Activated CD4-positive, alpha-beta T cell treated with anti-CD3 and anti-CD28 coated beads for 48 hours (primary cell): ENCODE measurements at regions not wholly inside any gene's neighbourhood (a gene's known extent, or its start where the extent isn't known, plus 50 kb on each side); places are given as distances from the start of the nearest gene placed in this dataset.
"Not testable (repeated sequence)": the region's sequence is repeated elsewhere in the genome, so short reads cannot be mapped to it uniquely, and the experiment has no call there.

ENCODE experiments used
- DNase-seq: peaks from one replicate; pipeline ENCODE4 v3.0.0-alpha.2; 2020

DNA sequence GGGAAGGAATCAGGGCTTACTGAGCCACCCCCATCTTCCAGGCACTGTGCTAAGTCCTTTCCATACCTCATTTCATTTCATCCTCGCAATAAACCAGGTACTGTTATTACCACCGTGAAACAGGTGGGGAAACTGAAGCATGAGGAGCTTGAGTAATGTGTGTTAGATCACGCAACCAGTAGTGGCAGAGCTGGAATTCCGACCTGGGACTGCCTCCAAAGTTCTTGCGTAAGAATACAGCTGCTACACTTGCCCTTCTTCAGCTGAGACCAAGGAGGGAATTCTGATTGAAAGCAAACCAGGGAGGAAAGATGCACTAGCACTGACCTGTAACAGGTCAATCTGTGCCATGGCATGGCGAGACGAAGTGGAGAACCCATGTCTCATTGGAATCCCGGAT lies 113.4 kb upstream of the MSX2 start:
- no peak for DNase-seq

DNA sequence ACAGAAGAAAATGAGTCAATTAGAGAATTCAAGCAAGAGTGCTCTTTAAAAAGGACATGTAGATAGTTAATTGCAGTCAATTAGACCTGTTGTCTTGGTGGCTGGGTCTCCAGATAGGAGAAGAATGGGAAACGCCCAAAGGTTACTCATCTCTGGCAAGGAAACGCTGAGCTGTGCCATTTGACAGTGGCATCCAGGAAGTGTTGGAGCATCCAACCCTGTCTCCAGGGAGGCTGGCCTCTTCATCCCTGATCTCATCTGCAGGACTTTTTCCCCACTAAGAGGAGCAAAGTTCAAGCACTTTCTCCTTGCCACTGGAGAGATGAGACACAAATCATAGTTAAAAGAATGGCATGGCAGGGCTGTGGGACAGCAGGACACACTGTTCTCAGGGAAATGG lies 111.7 kb upstream of the MSX2 start:
- no peak for DNase-seq

DNA sequence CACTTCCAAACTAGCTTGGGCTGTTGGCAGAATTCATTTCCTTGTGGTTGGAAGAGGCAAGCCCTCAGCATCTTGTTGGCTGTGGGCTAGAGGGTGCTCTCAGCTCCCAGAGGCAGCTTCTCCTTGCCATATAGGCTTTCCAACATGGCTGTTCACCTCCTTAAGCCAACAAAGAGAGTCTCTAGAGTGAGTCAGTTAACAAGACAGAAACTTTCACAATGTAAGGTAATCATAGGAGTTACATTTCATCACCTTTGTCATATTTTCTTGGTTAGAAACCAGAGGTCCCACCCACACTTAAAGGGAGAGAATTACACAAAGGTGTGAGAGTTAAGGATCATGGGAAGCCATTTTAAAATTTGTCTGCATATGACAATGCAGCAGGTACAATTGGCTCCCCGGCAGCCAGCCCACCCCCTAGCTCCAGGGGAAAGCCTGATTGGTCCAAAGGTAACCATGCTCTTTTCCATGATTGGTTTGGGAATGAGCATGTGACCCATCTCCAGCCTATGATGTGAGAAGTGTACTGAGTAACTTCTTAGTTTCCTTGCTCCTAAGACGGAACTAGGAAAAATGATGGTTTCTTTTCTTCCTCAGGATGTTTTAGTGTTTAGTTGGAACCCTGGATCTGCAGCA lies 109.8 kb upstream of the MSX2 start:
- no peak for DNase-seq

GRCh38 chr5:174616036-174616435 lies 108.3 kb upstream of the MSX2 start:
- DNase-seq: no peak

- DNase-seq: no peak
Observed at GRCh38 chr5:174617285-174617684, 107.1 kb upstream of the MSX2 start.

DNA sequence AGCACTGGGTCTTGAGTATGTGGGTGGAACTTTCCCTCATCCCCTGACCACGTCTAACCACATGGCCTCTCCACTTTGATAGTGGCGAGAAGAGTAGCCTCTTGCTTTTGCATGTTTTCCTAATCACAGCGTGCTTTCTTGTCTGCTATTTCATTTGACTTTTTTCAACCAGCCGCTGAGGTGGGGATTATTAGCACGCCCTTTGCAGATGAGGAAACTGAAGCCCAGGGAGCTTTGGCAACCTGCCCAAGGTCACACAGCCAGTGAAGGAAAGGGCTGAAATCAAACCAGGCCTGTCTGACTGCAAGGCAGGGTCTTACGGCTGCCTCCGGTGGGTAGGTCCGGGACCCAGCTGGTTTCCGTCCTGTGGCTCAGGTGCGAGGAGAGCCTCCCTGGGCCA lies 106.5 kb upstream of the MSX2 start:
- no peak for DNase-seq

GRCh38 chr5:174618589-174618988 lies 105.8 kb upstream of the MSX2 start:
- no peak for DNase-seq

GRCh38 chr5:174622067-174622466 lies 102.3 kb upstream of the MSX2 start:
- no peak for DNase-seq

DNA sequence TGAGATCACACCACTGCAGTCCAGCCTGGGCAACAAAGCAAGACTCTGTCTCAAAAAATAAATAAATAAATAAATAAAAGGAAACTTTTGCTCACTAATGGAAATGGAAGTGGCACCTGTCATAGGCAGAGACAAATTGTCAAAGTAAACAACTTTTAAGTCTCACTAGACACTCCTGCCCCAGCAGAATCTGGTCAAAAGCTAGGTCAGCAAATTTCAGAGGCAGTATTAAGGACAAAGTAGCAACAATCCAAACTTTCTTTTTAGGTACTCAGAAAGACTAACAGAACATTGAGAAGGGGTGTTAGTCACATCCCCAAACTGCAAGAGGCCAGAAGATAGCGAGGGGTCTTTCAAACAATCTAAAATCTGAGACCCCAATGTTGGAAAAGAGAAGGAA lies 101.4 kb upstream of the MSX2 start:
- no peak for DNase-seq

DNA sequence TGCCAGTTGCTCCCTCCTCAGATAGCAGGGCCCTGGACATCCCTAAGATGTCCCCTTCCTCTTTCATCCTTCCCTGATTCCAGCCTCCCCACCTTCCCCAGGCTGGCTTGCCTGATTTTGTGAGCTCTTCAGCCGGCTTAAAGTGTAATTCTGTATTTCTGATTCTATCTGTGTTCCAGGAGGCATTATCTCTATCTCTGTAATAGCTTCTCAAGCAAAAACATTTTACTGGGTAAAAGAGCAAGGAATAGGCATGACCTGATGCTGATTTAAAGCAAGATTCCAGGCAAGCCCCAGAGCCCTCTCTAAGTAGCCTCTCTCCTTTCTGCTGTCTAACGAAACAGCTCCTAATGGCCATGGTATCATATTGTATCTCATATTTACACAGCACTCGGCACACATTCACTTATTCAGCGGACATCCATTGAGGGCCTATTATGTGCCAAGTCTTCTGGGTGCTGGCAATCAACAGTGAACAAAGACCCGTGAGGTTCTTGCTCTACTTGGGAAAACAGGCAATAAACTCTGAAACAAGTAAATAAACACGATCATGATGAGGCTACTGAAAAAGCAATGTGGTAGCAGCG lies 100.9 kb upstream of the MSX2 start:
- DNase-seq: no peak

- no peak for DNase-seq
Observed at GRCh38 chr5:174624733-174625522, 99.5 kb upstream of the MSX2 start.

GRCh38 chr5:174625591-174626350 lies 98.6 kb upstream of the MSX2 start:
- no peak for DNase-seq

GRCh38 chr5:174626369-174626920 lies 97.9 kb upstream of the MSX2 start:
- DNase-seq: no peak

DNA sequence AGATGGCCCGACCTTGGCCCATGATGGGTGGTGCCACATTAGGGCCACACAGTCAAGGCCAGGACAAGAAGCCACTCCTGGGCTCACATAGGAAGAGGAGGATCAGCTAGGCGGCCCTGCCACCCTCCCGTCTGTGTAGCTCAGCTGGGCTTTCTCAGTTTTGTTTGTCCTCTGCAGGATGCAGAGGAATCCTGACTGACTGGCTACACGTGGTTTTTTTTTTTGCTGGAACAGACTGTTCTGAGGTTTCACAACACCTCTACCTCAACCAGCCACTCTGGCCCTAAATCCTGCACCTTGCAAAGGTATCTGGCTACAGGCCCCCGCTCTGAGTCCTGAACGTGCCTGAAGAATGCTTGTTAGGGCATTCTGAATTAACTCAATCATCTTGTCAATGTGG lies 88.3 kb upstream of the MSX2 start:
- no peak for DNase-seq

DNA sequence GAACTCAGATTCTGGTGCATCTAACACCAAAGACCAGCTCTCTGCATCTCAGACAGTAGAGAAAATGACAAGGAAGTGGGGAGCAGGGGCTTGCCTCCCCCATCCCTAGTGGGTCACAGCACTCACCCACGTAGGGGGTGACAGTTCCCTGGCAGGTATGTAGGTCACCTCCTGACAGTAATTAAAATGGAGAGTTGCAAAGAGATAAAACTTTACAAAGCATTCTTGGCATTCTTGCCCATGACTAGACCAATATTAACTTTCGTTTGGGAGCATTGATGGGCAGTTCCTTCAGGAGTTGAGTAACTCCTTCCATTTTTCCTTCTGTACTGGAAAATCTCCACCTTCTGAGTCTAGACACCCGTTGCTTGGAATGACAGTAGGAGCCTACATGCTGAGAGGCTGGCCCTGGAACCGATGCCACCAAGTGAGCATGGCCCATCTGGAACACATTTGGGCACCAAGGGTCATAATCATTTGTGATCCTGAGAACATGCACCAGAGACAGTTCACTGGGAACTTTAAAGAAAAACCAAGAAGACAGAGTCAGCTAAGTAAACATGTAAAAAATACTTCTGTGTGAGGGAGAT lies 81.5 kb upstream of the MSX2 start:
- DNase-seq: no peak

DNA sequence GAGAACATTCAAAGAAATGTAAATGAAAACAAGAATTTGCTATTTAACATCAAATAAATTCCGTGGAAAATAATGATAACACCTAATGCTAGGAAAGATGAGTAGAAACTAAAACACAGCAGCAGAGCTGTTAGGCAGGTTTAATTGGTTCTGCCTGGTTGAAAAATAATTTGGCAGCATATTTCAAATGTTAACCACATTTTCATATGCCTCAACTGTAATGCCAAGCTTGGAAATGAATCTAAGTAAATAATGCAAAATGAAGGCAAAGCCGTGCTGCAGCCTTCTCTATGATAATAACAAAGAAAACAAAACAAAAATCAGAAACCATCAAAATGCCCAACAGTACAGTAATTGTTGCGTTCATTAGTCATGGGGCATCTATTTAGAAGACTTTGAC lies 79.9 kb upstream of the MSX2 start:
- no peak for DNase-seq

GRCh38 chr5:174644923-174645322 lies 79.5 kb upstream of the MSX2 start:
- DNase-seq: no peak

- no peak for DNase-seq
Observed at GRCh38 chr5:174645677-174646076, 78.7 kb upstream of the MSX2 start.

- not testable (repeated sequence) for DNase-seq
Observed at GRCh38 chr5:174648618-174649017, 75.8 kb upstream of the MSX2 start.

- DNase-seq: no peak
Observed at GRCh38 chr5:174649391-174649790, 75.0 kb upstream of the MSX2 start.

GRCh38 chr5:174654442-174654841 lies 69.9 kb upstream of the MSX2 start:
- no peak for DNase-seq

DNA sequence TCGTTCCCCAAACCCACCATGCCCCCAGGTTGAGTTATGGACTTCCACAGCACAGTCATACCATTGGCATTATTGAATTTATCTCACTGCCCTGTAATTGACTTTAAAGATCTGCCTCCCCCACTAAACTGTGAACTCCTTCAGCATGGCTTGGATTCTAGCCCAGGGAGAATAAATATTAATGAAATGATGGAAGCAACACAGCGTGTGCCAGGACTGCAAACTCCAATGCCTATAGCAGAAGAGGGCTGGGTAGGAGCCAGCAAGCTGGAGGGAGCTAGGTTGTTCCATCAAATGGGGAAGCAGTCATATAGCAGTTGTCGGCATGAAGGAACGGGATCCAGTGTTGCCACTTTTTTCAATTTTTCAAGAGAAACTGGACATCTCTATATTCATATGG lies 69.0 kb upstream of the MSX2 start:
- DNase-seq: no peak
